Smooth muscle cell (in vitro differentiated cells): ENCODE measurements at regions not wholly inside any gene's neighbourhood (a gene's known extent, or its start where the extent isn't known, plus 50 kb on each side); places are given as distances from the start of the nearest gene placed in this dataset.

ENCODE experiments used
- DNase-seq: peaks from one replicate; lab custom pipeline; 2025; ENCODE audit not compliant: unreplicated experiment; lab: John Stamatoyannopoulos, UW
- H2AFZ ChIP-seq: fragments of 200-600 bp; sonication (generic); 2 replicates; pipeline ENCODE4 v1.6.0; 2016; ENCODE audit warnings: antibody characterized with exemption, low read depth, mild to moderate bottlenecking
- H3F3A ChIP-seq: fragments of 200-600 bp; sonication (generic); 2 replicates; pipeline ENCODE4 v1.6.0; 2017; ENCODE audit warnings: antibody characterized with exemption, low read depth
- H3K27ac ChIP-seq: fragments of 200-600 bp; sonication (generic); 2 replicates; pipeline ENCODE4 v1.5.1; 2016; ENCODE audit warnings: low read depth, mild to moderate bottlenecking
- H3K27me3 ChIP-seq: fragments of 200-600 bp; sonication (generic); 2 replicates; pipeline ENCODE4 v1.6.1; 2016; ENCODE audit warnings: low read depth, mild to moderate bottlenecking
- H3K36me3 ChIP-seq: fragments of 200-600 bp; sonication (generic); 2 replicates; pipeline ENCODE4 v1.5.1; 2016; ENCODE audit warnings: low read depth
- H3K4me1 ChIP-seq: fragments of 200-600 bp; sonication (generic); 2 replicates; pipeline ENCODE4 v1.5.1; 2016; ENCODE audit warnings: low read depth
- H3K4me2 ChIP-seq: fragments of 200-600 bp; sonication (generic); 2 replicates; pipeline ENCODE4 v1.6.0; 2016; ENCODE audit warnings: mild to moderate bottlenecking
- H3K4me3 ChIP-seq: fragments of 200-600 bp; sonication (generic); 2 replicates; pipeline ENCODE4 v1.5.1; 2016; ENCODE audit warnings: mild to moderate bottlenecking
- H3K79me2 ChIP-seq: fragments of 200-600 bp; sonication (generic); 2 replicates; pipeline ENCODE4 v1.6.0; 2016; ENCODE audit warnings: low read depth, mild to moderate bottlenecking
- H3K9ac ChIP-seq: fragments of 200-600 bp; sonication (generic); 2 replicates; pipeline ENCODE4 v1.6.0; 2016; ENCODE audit warnings: low read depth
- H3K9me3 ChIP-seq: fragments of 200-600 bp; sonication (generic); replicated peaks from 2 replicates; pipeline ENCODE4 v1.5.1; 2016; ENCODE audit warnings: low read depth
- H4K20me1 ChIP-seq: fragments of 200-600 bp; sonication (generic); 2 replicates; pipeline ENCODE4 v1.6.0; 2016; ENCODE audit warnings: low read depth
- CTCF ChIP-seq: fragments of 200-600 bp; sonication (generic); IDR thresholded peaks from 2 replicates; pipeline ENCODE4 v1.5.1; 2017; ENCODE audit warnings: borderline replicate concordance, mild to moderate bottlenecking, antibody characterized with exemption; ENCODE audit not compliant: insufficient read depth, poor library complexity, severe bottlenecking
- WGBS: methylation state at CpG from one replicate; pipeline ENCODE4 v1.1.7; 2016; ENCODE audit warnings: low lambda C conversion rate; 5-methylcytosine and 5-hydroxymethylcytosine counted together

GRCh38 chr11:70719516-70719915 lies 321.2 kb downstream of the CTTN start:
- no peak overlapping the region for H3K9ac ChIP-seq
- no peaks in the 10 kb centered on the region for H4K20me1 ChIP-seq
- H3K4me2 ChIP-seq = no peak overlapping the region
- no peaks in the 10 kb centered on the region for H3K36me3 ChIP-seq
- no peak overlapping the region for H3K27ac ChIP-seq
- WGBS = 91% methylated on average over 11 of the region's 11 CpGs
- H3K27me3 ChIP-seq = peaks cover 10% of the 10 kb centered on the region
- no peaks in the 10 kb centered on the region for H3F3A ChIP-seq
- TF ChIP-seq CTCF = no peak
- no peaks in the 10 kb centered on the region for H3K4me1 ChIP-seq
- no peak for DNase-seq
- H3K79me2 ChIP-seq = no peaks in the 10 kb centered on the region
- H3K9me3 ChIP-seq = no peaks in the 10 kb centered on the region
- H2AFZ ChIP-seq = no peak overlapping the region
- H3K4me3 ChIP-seq = no peak overlapping the region

DNA sequence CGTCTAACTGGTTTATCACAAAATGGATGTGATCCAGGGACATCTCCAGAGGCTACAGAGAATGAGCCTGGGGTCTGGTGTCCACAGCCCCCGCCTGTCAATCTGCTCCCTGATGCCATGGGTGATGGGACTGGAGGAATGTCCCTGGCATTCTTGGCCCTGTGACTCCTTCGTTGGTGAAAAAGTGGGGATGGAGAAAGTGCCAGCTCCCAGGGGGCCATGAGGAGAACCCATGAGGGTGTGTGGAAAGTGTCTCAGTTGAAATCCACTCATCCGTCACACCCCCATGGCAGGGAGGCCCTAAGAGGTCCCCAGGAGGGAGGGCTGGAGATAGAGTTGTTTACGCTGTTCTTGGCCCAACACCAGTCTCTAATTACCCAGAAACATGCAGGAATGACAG lies 322.0 kb downstream of the CTTN start:
- Histone ChIP-seq H2AFZ (no peak overlapping the region), H4K20me1 (no peaks in the 10 kb centered on the region), H3K4me2 (no peak overlapping the region), H3K79me2 (no peaks in the 10 kb centered on the region), H3K36me3 (no peaks in the 10 kb centered on the region), H3K9ac (no peak overlapping the region), H3F3A (no peaks in the 10 kb centered on the region), H3K9me3 (no peaks in the 10 kb centered on the region), H3K27ac (no peak overlapping the region), H3K4me3 (no peak overlapping the region), H3K4me1 (no peaks in the 10 kb centered on the region), H3K27me3 (peaks cover 10% of the 10 kb centered on the region)
- 82% methylated on average over 5 of the region's 5 CpGs for WGBS
- no peak for DNase-seq
- TF ChIP-seq CTCF = no peak

- no peak overlapping the region for H3K4me3 ChIP-seq
- no peak overlapping the region for H3K9ac ChIP-seq
- peaks cover 10% of the 10 kb centered on the region for H3K27me3 ChIP-seq
- H3K4me2 ChIP-seq = no peak overlapping the region
- WGBS = 92% methylated on average over 12 of the region's 12 CpGs
- no peaks in the 10 kb centered on the region for H3K79me2 ChIP-seq
- no peaks in the 10 kb centered on the region for H3K4me1 ChIP-seq
- no peaks in the 10 kb centered on the region for H3K9me3 ChIP-seq
- no peak overlapping the region for H3K27ac ChIP-seq
- H4K20me1 ChIP-seq = no peaks in the 10 kb centered on the region
- no peak overlapping the region for H2AFZ ChIP-seq
- no peaks in the 10 kb centered on the region for H3F3A ChIP-seq
- no peak for DNase-seq
- no peak for TF ChIP-seq CTCF
- no peaks in the 10 kb centered on the region for H3K36me3 ChIP-seq
These were observed 322.7 kb downstream of the CTTN start for GRCh38 chr11:70721006-70721405.

DNA sequence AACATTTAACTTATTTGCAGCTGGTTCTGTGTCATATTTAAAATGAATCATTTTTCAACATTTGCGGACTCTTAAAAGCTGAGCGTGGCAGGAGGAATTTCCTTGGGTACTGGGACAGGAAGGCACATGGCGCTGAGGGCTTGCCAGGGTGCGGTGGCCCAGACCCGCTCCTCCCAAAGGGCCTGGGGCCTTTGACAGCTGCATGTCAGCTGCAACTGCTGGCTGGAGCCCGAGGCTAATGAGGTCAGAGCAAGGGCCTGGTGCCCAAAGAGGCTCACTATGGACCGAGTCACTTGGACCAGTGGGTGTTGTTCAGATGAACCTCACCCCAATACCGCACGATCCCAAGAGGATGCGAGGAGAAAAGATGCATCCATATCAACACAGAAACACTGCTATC lies 326.9 kb downstream of the CTTN start:
- peaks cover 10% of the 10 kb centered on the region for H3K27me3 ChIP-seq
- no peak overlapping the region for H3K4me3 ChIP-seq
- H2AFZ ChIP-seq = no peak overlapping the region
- WGBS = 92% methylated on average over 10 of the region's 10 CpGs
- no peak for DNase-seq
- no peaks in the 10 kb centered on the region for H3K9me3 ChIP-seq
- H3F3A ChIP-seq = no peaks in the 10 kb centered on the region
- no peaks in the 10 kb centered on the region for H3K79me2 ChIP-seq
- H3K4me2 ChIP-seq = no peak overlapping the region
- no peak for TF ChIP-seq CTCF
- H3K27ac ChIP-seq = no peak overlapping the region
- no peaks in the 10 kb centered on the region for H4K20me1 ChIP-seq
- no peak overlapping the region for H3K9ac ChIP-seq
- H3K36me3 ChIP-seq = no peaks in the 10 kb centered on the region
- H3K4me1 ChIP-seq = no peaks in the 10 kb centered on the region
